ENCODE measurements at regions not wholly inside any gene's neighbourhood (a gene's known extent, or its start where the extent isn't known, plus 50 kb on each side); places are given as distances from the start of the nearest gene placed in this dataset.

DNA sequence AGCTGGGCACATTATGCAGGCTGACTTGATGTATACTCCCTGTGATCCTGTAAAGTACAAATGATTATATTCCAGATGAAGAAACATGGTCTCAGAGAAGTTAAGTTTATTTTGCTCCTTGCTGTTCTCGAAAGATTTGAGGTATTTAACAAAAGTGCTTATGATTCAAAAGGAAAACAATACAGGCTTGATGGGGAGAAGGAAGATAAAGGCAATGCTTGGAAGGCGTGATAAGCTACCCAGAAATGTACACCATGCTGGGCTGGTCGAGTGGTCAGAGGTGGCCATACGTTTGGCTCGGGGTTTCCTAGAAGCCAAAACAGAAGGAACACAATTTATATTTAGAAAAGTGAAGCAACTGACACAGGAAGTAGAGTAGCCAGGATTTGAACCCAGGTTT is 201.0 kb downstream of the KTN1 start:
- H3K9ac ChIP-seq (ENCODE audit: insufficient read depth in 1 of 2, low read length in 2 of 2) = no peak overlapping the region
- WGBS, 2 donors = 68 to 81% methylated on average over 5 of the region's 5 CpGs
- ATAC-seq (ENCODE audit: insufficient read depth, low FRiP score) (no peak), DNase-seq (no peak)
- H3K4me1 ChIP-seq (ENCODE audit: control insufficient read depth in 5 of 5, insufficient read depth in 5 of 5, low read length in 5 of 5) = peaks cover 3 to 6% (median 4%) of the 10 kb centered on the region in 5 donors
- no peaks in the 10 kb centered on the region for H3K36me3 ChIP-seq (ENCODE audit: control insufficient read depth in 4 of 4, insufficient read depth in 4 of 4, low read length in 4 of 4)
- no peaks in the 10 kb centered on the region for H3K9me3 ChIP-seq (ENCODE audit: control insufficient read depth in 4 of 4, insufficient read depth in 3 of 4, low read length in 3 of 4)
- H3K27me3 ChIP-seq (ENCODE audit: control insufficient read depth in 3 of 3, insufficient read depth in 3 of 3, low read length in 2 of 3) = no peaks in the 10 kb centered on the region
- H3K27ac ChIP-seq (ENCODE audit: low read depth in 1 of 2, low read length in 1 of 2) = peak overlapping the region in 1 of 2 donors; percentile 39
- TF ChIP-seq, protein P1, sequence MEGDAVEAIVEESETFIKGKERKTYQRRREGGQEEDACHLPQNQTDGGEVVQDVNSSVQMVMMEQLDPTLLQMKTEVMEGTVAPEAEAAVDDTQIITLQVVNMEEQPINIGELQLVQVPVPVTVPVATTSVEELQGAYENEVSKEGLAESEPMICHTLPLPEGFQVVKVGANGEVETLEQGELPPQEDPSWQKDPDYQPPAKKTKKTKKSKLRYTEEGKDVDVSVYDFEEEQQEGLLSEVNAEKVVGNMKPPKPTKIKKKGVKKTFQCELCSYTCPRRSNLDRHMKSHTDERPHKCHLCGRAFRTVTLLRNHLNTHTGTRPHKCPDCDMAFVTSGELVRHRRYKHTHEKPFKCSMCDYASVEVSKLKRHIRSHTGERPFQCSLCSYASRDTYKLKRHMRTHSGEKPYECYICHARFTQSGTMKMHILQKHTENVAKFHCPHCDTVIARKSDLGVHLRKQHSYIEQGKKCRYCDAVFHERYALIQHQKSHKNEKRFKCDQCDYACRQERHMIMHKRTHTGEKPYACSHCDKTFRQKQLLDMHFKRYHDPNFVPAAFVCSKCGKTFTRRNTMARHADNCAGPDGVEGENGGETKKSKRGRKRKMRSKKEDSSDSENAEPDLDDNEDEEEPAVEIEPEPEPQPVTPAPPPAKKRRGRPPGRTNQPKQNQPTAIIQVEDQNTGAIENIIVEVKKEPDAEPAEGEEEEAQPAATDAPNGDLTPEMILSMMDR (IDR thresholded peaks at IDR 0.05; ENCODE audit: control extremely low read depth, extremely low read depth) = no peak
- H3K4me3 ChIP-seq = no peak overlapping the region

DNA sequence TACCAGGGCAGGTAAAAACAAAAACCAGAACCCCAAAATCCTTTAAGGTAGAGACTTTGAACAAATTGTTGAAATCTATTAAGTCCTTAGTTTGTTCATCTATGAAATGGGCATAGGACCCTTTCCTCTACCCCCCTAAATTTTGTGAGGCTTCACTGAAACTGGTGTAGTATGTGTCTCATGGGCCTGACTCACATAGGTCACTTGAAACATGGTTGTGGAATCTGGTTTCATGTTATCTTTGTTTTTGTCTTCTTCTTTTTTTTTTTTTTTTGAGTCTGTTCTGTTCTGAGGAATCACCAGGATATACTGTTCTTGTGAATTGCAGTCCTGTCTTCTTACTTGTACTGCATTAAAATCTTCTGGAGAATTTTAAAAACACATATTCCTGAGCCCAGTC is 202.2 kb downstream of the KTN1 start:
- TF ChIP-seq, protein P1 (IDR thresholded peaks at IDR 0.05; ENCODE audit: control extremely low read depth, extremely low read depth) = no peak
- H3K27ac ChIP-seq (ENCODE audit: low read depth in 1 of 2, low read length in 1 of 2) = no peak overlapping the region
- H3K4me3 ChIP-seq = no peak overlapping the region
- no peak overlapping the region for H3K9ac ChIP-seq (ENCODE audit: insufficient read depth in 1 of 2, low read length in 2 of 2)
- no peak for DNase-seq
- no peaks in the 10 kb centered on the region for H3K36me3 ChIP-seq (ENCODE audit: control insufficient read depth in 4 of 4, insufficient read depth in 4 of 4, low read length in 4 of 4)
- ATAC-seq (ENCODE audit: insufficient read depth, low FRiP score) = no peak
- H3K4me1 ChIP-seq (ENCODE audit: control insufficient read depth in 5 of 5, insufficient read depth in 5 of 5, low read length in 5 of 5) = peaks cover 3 to 6% (median 4%) of the 10 kb centered on the region in 5 donors
- H3K27me3 ChIP-seq (ENCODE audit: control insufficient read depth in 3 of 3, insufficient read depth in 3 of 3, low read length in 2 of 3) = no peaks in the 10 kb centered on the region
- no peaks in the 10 kb centered on the region for H3K9me3 ChIP-seq (ENCODE audit: control insufficient read depth in 4 of 4, insufficient read depth in 3 of 4, low read length in 3 of 4)

DNA sequence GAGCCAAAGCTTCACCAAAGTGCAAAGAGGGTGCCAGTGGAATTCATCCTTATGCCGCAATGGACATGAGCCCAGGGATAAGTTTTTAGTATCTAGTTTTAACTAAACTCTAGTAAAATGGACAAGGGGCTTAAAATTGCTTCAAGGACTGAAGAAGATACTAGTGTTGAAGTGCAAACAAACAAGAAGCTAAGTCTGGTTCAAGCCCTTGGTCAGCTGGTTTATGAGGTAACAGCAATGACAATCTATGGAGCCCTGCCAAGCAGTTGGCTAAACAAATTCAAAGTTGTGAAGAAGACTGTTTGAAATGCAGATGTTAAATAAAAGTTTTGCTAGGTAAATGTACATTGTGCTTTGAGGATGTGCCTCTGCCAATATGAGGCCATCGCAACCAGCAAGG is 209.4 kb downstream of the KTN1 start:
- 96% methylated on average over 2 of the region's 2 CpGs for WGBS, 2 donors

More for the DNA sequence above, 209.4 kb downstream of the KTN1 start:
- Histone ChIP-seq H3K4me3 (no peak overlapping the region), H3K36me3 (ENCODE audit: control insufficient read depth in 4 of 4, insufficient read depth in 4 of 4, low read length in 4 of 4) (no peaks in the 10 kb centered on the region), H3K27me3 (ENCODE audit: control insufficient read depth in 3 of 3, insufficient read depth in 3 of 3, low read length in 2 of 3) (no peaks in the 10 kb centered on the region), H3K27ac (ENCODE audit: low read depth in 1 of 2, low read length in 1 of 2) (no peak overlapping the region), H3K9ac (ENCODE audit: insufficient read depth in 1 of 2, low read length in 2 of 2) (no peak overlapping the region), H3K4me1 (ENCODE audit: control insufficient read depth in 5 of 5, insufficient read depth in 5 of 5, low read length in 5 of 5) (no peaks in the 10 kb centered on the region), H3K9me3 (ENCODE audit: control insufficient read depth in 4 of 4, insufficient read depth in 3 of 4, low read length in 3 of 4) (no peaks in the 10 kb centered on the region)
- DNase-seq (peak in 2 of 3 donors; percentile 58), ATAC-seq (ENCODE audit: insufficient read depth, low FRiP score) (no peak)
- TF ChIP-seq, protein P1 (IDR thresholded peaks at IDR 0.05; ENCODE audit: control extremely low read depth, extremely low read depth) = no peak

Data from lung (tissue), 11 donors.